Tibial nerve (tissue), 3 donors: ENCODE measurements at regions not wholly inside any gene's neighbourhood (a gene's known extent, or its start where the extent isn't known, plus 50 kb on each side); places are given as distances from the start of the nearest gene placed in this dataset.

Source experiments
- POLR2A ChIP-seq, 2 donors: fragments of 450-650 bp; IDR thresholded peaks; one replicate each; pipeline ENCODE4 v1.6.1; 2017; ENCODE audit warnings: antibody characterized with exemption in 2 of 2, mild to moderate bottlenecking in 2 of 2, moderate library complexity in 2 of 2
- TF ChIP-seq, protein P1 (sequence below), 5 experiments: fragments of 200-600 bp in 3 of 5; fragments of 450-650 bp in 2 of 5; sonication (generic) in 3 of 5; IDR thresholded peaks; one replicate each; pipeline ENCODE4 v1.5.1; 2016 to 2019; ENCODE audit warnings: antibody characterized with exemption in 5 of 5, mild to moderate bottlenecking in 3 of 5, moderate library complexity in 2 of 5

DNA sequence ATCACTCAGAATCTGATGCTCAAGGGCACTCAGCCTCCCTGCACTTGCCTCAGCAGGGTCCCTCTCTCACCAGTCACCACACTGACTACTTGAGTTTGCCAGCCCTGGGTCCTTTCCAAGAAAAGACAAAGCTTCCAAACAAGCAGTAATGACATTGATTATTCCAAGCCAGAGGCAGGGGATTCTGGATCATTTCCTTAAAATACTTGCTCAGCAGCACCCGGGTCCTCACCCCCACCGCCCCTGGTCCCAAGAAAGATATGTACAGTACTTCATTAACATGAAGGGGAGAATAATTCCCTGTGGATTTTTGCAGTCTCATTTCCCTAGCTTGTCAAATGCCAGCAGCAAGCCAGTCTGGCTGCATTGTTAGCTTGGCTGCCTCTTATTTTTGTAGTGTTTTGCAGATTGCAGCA is 83.2 kb upstream of the GNAO1 start:
- TF ChIP-seq POLR2A (IDR thresholded peaks at IDR 0.05) = no peak
- TF ChIP-seq, protein P1, sequence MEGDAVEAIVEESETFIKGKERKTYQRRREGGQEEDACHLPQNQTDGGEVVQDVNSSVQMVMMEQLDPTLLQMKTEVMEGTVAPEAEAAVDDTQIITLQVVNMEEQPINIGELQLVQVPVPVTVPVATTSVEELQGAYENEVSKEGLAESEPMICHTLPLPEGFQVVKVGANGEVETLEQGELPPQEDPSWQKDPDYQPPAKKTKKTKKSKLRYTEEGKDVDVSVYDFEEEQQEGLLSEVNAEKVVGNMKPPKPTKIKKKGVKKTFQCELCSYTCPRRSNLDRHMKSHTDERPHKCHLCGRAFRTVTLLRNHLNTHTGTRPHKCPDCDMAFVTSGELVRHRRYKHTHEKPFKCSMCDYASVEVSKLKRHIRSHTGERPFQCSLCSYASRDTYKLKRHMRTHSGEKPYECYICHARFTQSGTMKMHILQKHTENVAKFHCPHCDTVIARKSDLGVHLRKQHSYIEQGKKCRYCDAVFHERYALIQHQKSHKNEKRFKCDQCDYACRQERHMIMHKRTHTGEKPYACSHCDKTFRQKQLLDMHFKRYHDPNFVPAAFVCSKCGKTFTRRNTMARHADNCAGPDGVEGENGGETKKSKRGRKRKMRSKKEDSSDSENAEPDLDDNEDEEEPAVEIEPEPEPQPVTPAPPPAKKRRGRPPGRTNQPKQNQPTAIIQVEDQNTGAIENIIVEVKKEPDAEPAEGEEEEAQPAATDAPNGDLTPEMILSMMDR (IDR thresholded peaks at IDR 0.05) = no peak
